K562 (cell line): ENCODE measurements at regions not wholly inside any gene's neighbourhood (a gene's known extent, or its start where the extent isn't known, plus 50 kb on each side); places are given as distances from the start of the nearest gene placed in this dataset.

ENCODE experiments used
- ATAC-seq: fragments of 200-7000 bp; cut with Tn5 transposase; 3 replicates; pipeline ENCODE4 v1.9.1; 2020; ENCODE audit warnings: moderate library complexity
- BruUV-seq: library from RNA; stranded (reverse); fragments of 400-500 nt; replicated peaks from 2 replicates; lab custom pipeline; 2021; lab: Mats Ljungman, UMichigan
- CTCF ChIA-PET: fragments of 300-600 bp; formaldehyde crosslinking; extraction: SDS; loops from one replicate; lab custom pipeline; 2021; ENCODE audit warnings: low intra/inter-chr PET ratio; lab: Yijun Ruan, JAX
- POLR2A ChIA-PET: fragments of 300-600, 350-650 bp; sonication (Branson Sonifier 250); formaldehyde crosslinking; extraction: SDS; loops from one replicate; lab custom pipeline; 2021; ENCODE audit warnings: antibody characterized with exemption, inconsistent platforms; lab: Yijun Ruan, JAX
- DNase-seq, 4 experiments: peaks; one replicate each; pipeline versions ENCODE4 v3.0.0 to v3.0.0-alpha.2; 2011 to 2018; ENCODE audit warnings: low spot score in 3 of 4, mixed read lengths in 3 of 4; ENCODE audit errors: extremely low read depth in 1 of 4
- FAIRE-seq: peaks from 2 replicates; lab custom pipeline; 2011; peaks lifted over from hg19 to GRCh38; lab: Jason Lieb, UNC
- H2AFZ ChIP-seq: 2 replicates; pipeline ENCODE4 v1.6.0; 2011; ENCODE audit warnings: low read depth, low read length, control low read depth, inconsistent platforms
- H3K27ac ChIP-seq: fragments of 200-600 bp; 3 replicates; pipeline ENCODE4 v1.8.0; 2011; ENCODE audit warnings: low read depth, mild to moderate bottlenecking, control low read depth, inconsistent platforms, low read length, moderate library complexity, mixed read lengths; ENCODE audit errors: extremely low read depth
- H3K27me3 ChIP-seq, 2 experiments: fragments of 300-600 bp in 1 of 2; 2 replicates in 1 of 2; 3 replicates in 1 of 2; pipeline versions ENCODE4 v1.6.0 to v1.8.0; 2011; ENCODE audit warnings: inconsistent platforms in 2 of 2, low read length in 2 of 2, mild to moderate bottlenecking in 1 of 2, mixed read lengths in 1 of 2, moderate library complexity in 1 of 2; ENCODE audit not compliant: control insufficient read depth in 2 of 2, insufficient read depth in 2 of 2
- H3K36me3 ChIP-seq: fragments of 300-600 bp; 3 replicates; pipeline ENCODE4 v1.8.0; 2011; ENCODE audit warnings: mild to moderate bottlenecking, low read length, inconsistent platforms; ENCODE audit not compliant: control insufficient read depth, insufficient read depth
- H3K4me1 ChIP-seq, 2 experiments: fragments of 200-600 bp in 1 of 2; replicated peaks in 1 of 2; 2 replicates in 1 of 2; 3 replicates in 1 of 2; pipeline versions ENCODE4 v1.5.1 to v1.8.0; 2011; ENCODE audit warnings: inconsistent platforms in 2 of 2, low read length in 2 of 2, mild to moderate bottlenecking in 1 of 2, mixed read lengths in 1 of 2, moderate library complexity in 1 of 2; ENCODE audit not compliant: control insufficient read depth in 2 of 2, insufficient read depth in 2 of 2
- H3K4me2 ChIP-seq: 2 replicates; pipeline ENCODE4 v1.6.1; 2011; ENCODE audit warnings: low read length, control low read depth, inconsistent platforms, mixed read lengths; ENCODE audit not compliant: insufficient read depth
- H3K4me3 ChIP-seq: fragments of 200-600 bp; sonication (generic), shearing (Covaris generic); 2 replicates; pipeline ENCODE4 v1.5.1; 2016; ENCODE audit warnings: control low read depth, inconsistent platforms
- H3K79me2 ChIP-seq: fragments of 200-600 bp; 3 replicates; pipeline ENCODE4 v1.8.0; 2011; ENCODE audit warnings: low read length, inconsistent platforms; ENCODE audit not compliant: control insufficient read depth, insufficient read depth
- H3K9ac ChIP-seq, 2 experiments: 2 replicates each; pipeline versions ENCODE4 v1.6.0 to v1.6.1; 2011; ENCODE audit warnings: low read depth in 2 of 2, low read length in 2 of 2, control low read depth in 1 of 2, inconsistent platforms in 1 of 2, mild to moderate bottlenecking in 1 of 2, mixed read lengths in 1 of 2; ENCODE audit not compliant: insufficient read depth in 1 of 2
- H3K9me1 ChIP-seq: one replicate; pipeline ENCODE4 v1.6.0; 2011; ENCODE audit warnings: inconsistent platforms, mild to moderate bottlenecking, low read length, moderate library complexity; ENCODE audit not compliant: control insufficient read depth, insufficient read depth
- H3K9me3 ChIP-seq: replicated peaks from 2 replicates; pipeline ENCODE4 v1.5.1; 2011; ENCODE audit warnings: low read depth, low read length, inconsistent platforms; ENCODE audit not compliant: control insufficient read depth, insufficient read depth
- H4K20me1 ChIP-seq: replicated peaks from 2 replicates; pipeline ENCODE4 v1.6.1; 2011; ENCODE audit warnings: low read length, inconsistent platforms, mixed read lengths; ENCODE audit not compliant: control insufficient read depth, insufficient read depth
- ARID4B ChIP-seq: sonication (generic); formaldehyde crosslinking; IDR thresholded peaks from 2 replicates; pipeline ENCODE4 v1.8.0; 2022; ENCODE audit warnings: mild to moderate bottlenecking, missing genetic modification reagents
- NR2C2 ChIP-seq, 2 experiments: fragments of 200-800 bp in 1 of 2; sonication (Bioruptor generic) in 1 of 2; sonication (generic) in 1 of 2; formaldehyde crosslinking in 1 of 2; IDR thresholded peaks; 2 replicates each; pipeline versions ENCODE4 v1.6.1 to v1.8.0; 2016 to 2022; ENCODE audit warnings: mild to moderate bottlenecking in 1 of 2, missing compliant biosample characterization in 1 of 2, missing genetic modification characterization in 1 of 2, missing genetic modification reagents in 1 of 2
- SOX6 ChIP-seq: fragments of 450-650 bp; IDR thresholded peaks from 2 replicates; pipeline ENCODE4 v1.6.1; 2014; ENCODE audit warnings: mild to moderate bottlenecking
- TAF15 ChIP-seq: fragments of 200-400 bp; formaldehyde crosslinking; IDR thresholded peaks from 2 replicates; pipeline ENCODE4 v1.6.1; 2017; ENCODE audit warnings: mild to moderate bottlenecking, low read depth, low read length, moderate library complexity
- TAF7 ChIP-seq: fragments of 450-650 bp; IDR thresholded peaks from 2 replicates; pipeline ENCODE4 v1.6.1; 2016; ENCODE audit warnings: missing genetic modification characterization, missing compliant biosample characterization
- ZNF384 ChIP-seq: IDR thresholded peaks from 2 replicates; pipeline ENCODE4 v1.6.1; 2012; ENCODE audit warnings: low read depth, low read length, improper control_type of control experiment
- ZNF584 ChIP-seq: fragments of 200-800 bp; sonication (Bioruptor generic); IDR thresholded peaks from 2 replicates; pipeline ENCODE4 v1.6.1; 2016; ENCODE audit warnings: low read depth, mild to moderate bottlenecking, missing genetic modification characterization, missing compliant biosample characterization
- WGBS: fragments of 100-300 bp; shearing (Covaris generic); methylation state at CpG from one replicate; pipeline ENCODE4 v1.1.6; 2016; ENCODE audit warnings: low coverage, mixed read lengths; ENCODE audit not compliant: insufficient coverage; ENCODE audit errors: missing lambda C conversion rate; 5-methylcytosine and 5-hydroxymethylcytosine counted together
- in situ Hi-C: fragments of 300-500 bp; cut with MboI; formaldehyde crosslinking; loops from 4 replicates; pipeline ENCODE4 v1.15.0; 2018; ENCODE audit warnings: inconsistent platforms, mixed read lengths
- intact Hi-C: fragments of 100-400 bp; cut with micrococcal nuclease; formaldehyde crosslinking; loops from 2 replicates; pipeline ENCODE4 v1.14.2; 2022
- TF ChIP-seq, protein P1 (sequence below), 2 experiments: fragments of 450-650 bp in 1 of 2; sonication (generic) in 1 of 2; formaldehyde crosslinking in 1 of 2; IDR thresholded peaks in 1 of 2; conservative IDR thresholded peaks in 1 of 2; 2 replicates each; pipeline versions ENCODE4 v1.6.1 to v1.8.1; 2016 to 2023; ENCODE audit warnings: mild to moderate bottlenecking in 2 of 2, moderate library complexity in 2 of 2, inconsistent platforms in 1 of 2, missing genetic modification reagents in 1 of 2
- TF ChIP-seq, protein P2 (sequence below): sonication (generic); formaldehyde crosslinking; IDR thresholded peaks from 2 replicates; pipeline ENCODE4 v1.8.0; 2023; ENCODE audit warnings: missing genetic modification reagents, mild to moderate bottlenecking, borderline replicate concordance

DNA sequence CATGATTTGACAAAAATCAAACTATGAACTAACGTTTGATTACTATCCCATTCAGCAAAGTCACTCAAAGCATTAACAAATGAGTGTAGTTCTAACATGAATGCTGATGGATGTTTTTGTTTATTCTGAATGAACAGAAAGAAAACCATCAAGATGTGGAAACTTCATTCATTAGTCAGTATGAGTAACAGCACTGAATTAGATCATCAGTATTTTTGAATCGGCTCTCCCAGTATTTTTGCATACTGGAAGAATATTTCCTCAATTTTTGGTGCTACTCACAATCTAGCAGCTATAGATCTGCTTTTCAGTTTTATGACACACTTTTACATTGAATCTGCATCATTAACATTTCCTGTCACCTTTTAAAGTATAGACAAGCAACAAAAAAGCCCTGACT lies 63.8 kb upstream of the CD83 start (continued):
- TF ChIP-seq, protein P1, sequence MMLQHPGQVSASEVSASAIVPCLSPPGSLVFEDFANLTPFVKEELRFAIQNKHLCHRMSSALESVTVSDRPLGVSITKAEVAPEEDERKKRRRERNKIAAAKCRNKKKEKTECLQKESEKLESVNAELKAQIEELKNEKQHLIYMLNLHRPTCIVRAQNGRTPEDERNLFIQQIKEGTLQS (IDR thresholded peaks at IDR 0.05) = 0 out of 2 replicates have a peak, but pooled peaks have one; percentile 19
- TF ChIP-seq, protein P1 (CRISPR knock-in tag; conservative IDR thresholded peaks at IDR 0.05) = no peak
- no peak for TF ChIP-seq ZNF584

DNA sequence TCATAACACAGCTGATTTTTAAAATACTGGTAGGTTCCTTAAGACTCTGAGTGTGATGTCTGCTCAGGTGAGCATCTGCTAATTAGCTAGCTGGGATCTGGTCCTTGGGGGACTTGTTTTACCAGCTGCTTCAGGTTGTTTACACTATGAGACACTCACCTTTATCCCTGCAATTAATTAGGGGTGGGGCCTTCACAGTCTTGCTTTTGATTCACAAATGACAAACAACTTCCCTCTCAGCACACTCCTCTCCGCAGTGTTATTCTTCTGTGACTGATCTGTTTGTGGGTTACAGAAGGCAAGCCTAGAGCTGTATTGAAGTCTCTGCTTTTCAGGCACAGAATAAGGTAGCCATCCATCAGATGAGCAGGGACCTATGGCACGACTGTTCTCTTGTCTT lies 62.0 kb upstream of the CD83 start:
- Histone ChIP-seq H3K4me3 (no peak overlapping the region), H3K27ac (no peak overlapping the region), H4K20me1 (no peaks in the 10 kb centered on the region), H2AFZ (no peak overlapping the region), H3K36me3 (no peaks in the 10 kb centered on the region), H3K9ac (no peak overlapping the region), H3K4me2 (no peak overlapping the region), H3K27me3 (no peaks in the 10 kb centered on the region; a peak in 1 of 5 replicates), H3K9me3 (no peaks in the 10 kb centered on the region), H3K9me1 (no peaks in the 10 kb centered on the region), H3K4me1 (no peaks in the 10 kb centered on the region; a peak in 1 of 5 replicates), H3K79me2 (no peaks in the 10 kb centered on the region)
- POLR2A ChIA-PET = interaction anchor here (0.6 to 1.8 kb wide), 3 partner anchors 13 to 97 kb away, joined by 3 to 4 read pairs (median 3); no protein-coding TSS in a partner anchor
- intact Hi-C loops (no loop called here), in situ Hi-C loops (no loop called here)
- 32% methylated on average over 2 of the region's 2 CpGs for WGBS
- CTCF ChIA-PET = no interaction called here
- FAIRE-seq = no peak
- DNase-seq = no peak
- no peak for ATAC-seq
- BruUV-seq = no TSS peak
- TF ChIP-seq ZNF384 = no peak
- TF ChIP-seq SOX6 = no peak
- TF ChIP-seq TAF7 (tag) = no peak
- TF ChIP-seq TAF15 = no peak
- no peak for TF ChIP-seq ARID4B (CRISPR knock-in tag)
- no peak for TF ChIP-seq NR2C2 (CRISPR knock-in tag; IDR thresholded peaks at IDR 0.05)
- no peak for TF ChIP-seq NR2C2 (tag; IDR thresholded peaks at IDR 0.05)
- TF ChIP-seq, protein P2, sequence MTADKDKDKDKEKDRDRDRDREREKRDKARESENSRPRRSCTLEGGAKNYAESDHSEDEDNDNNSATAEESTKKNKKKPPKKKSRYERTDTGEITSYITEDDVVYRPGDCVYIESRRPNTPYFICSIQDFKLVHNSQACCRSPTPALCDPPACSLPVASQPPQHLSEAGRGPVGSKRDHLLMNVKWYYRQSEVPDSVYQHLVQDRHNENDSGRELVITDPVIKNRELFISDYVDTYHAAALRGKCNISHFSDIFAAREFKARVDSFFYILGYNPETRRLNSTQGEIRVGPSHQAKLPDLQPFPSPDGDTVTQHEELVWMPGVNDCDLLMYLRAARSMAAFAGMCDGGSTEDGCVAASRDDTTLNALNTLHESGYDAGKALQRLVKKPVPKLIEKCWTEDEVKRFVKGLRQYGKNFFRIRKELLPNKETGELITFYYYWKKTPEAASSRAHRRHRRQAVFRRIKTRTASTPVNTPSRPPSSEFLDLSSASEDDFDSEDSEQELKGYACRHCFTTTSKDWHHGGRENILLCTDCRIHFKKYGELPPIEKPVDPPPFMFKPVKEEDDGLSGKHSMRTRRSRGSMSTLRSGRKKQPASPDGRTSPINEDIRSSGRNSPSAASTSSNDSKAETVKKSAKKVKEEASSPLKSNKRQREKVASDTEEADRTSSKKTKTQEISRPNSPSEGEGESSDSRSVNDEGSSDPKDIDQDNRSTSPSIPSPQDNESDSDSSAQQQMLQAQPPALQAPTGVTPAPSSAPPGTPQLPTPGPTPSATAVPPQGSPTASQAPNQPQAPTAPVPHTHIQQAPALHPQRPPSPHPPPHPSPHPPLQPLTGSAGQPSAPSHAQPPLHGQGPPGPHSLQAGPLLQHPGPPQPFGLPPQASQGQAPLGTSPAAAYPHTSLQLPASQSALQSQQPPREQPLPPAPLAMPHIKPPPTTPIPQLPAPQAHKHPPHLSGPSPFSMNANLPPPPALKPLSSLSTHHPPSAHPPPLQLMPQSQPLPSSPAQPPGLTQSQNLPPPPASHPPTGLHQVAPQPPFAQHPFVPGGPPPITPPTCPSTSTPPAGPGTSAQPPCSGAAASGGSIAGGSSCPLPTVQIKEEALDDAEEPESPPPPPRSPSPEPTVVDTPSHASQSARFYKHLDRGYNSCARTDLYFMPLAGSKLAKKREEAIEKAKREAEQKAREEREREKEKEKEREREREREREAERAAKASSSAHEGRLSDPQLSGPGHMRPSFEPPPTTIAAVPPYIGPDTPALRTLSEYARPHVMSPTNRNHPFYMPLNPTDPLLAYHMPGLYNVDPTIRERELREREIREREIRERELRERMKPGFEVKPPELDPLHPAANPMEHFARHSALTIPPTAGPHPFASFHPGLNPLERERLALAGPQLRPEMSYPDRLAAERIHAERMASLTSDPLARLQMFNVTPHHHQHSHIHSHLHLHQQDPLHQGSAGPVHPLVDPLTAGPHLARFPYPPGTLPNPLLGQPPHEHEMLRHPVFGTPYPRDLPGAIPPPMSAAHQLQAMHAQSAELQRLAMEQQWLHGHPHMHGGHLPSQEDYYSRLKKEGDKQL (CRISPR knock-in tag) = no peak
